ENCODE measurements at regions not wholly inside any gene's neighbourhood (a gene's known extent, or its start where the extent isn't known, plus 50 kb on each side); places are given as distances from the start of the nearest gene placed in this dataset.
"Not testable (repeated sequence)": the region's sequence is repeated elsewhere in the genome, so short reads cannot be mapped to it uniquely, and the experiment has no call there.

DNA sequence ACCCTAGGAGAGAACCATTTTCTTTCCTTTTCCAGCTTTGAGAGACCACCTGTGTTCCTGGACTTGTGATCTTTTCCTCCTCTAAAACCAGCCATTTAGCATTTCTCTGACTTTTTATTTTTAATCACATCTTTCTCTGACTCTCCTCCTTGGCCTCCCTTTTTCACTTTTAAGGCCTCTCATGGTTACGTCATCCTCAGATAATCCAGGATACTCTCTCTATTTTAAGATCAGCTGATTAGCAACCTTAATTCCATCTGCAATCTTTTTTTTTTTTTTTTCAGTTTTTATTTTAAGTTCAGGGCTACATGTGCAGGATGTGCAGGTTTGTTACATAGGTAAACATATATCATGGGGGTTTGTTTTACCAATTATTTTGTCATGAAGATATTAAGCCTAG lies 54.0 kb downstream of the RFPL4B start:
- DNase-seq (ENCODE audit: insufficient read length, low spot score) (no peak), FAIRE-seq (no peak)

DNA sequence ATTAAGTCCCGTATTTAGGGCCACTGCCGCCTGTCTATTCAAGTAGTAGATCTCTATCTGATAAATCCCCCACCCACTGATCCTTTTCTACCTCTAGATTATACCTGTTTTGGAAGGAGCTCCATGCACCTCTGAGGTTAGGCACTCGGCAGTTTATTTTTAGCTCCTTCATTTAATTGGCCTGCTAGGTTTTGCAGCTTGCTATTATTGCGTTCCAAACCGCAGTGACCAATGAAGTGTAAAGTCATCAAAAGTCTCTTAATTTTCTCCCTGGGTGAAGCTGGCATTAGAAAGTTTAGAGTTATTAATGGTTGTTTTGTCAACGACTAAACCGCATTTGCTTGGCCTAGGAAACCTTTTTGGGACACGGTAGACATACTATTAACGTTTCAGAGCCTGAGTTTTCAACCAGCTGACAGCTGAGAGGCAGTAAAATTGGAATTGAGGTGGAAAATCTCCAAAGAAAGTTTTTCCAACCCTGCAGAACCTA lies 60.0 kb downstream of the RFPL4B start:
- FAIRE-seq, result no peak

DNA sequence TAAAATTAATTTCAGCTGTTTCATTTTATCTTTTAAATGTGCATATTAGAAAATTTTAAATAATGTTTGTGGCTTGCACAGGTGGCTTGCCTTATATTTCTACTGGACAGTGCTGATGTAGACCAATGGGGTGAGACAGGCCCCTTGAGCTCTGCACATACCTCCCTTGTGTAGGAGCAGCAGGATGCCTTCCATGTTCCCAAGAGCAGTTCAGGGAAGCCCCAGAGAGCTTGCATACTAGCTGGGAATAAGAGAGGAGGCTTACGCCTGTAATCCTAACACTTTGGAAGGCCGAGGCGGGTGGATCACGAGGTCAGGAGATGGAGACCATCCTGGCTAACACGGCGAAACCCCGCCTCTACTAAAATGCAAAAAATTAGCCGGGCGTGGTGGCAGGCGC lies 61.4 kb downstream of the RFPL4B start:
- FAIRE-seq (no peak), DNase-seq (ENCODE audit: insufficient read length, low spot score) (no peak)

More for the DNA sequence above, 60.0 kb downstream of the RFPL4B start:
- no peak for DNase-seq (ENCODE audit: insufficient read length, low spot score)

DNA sequence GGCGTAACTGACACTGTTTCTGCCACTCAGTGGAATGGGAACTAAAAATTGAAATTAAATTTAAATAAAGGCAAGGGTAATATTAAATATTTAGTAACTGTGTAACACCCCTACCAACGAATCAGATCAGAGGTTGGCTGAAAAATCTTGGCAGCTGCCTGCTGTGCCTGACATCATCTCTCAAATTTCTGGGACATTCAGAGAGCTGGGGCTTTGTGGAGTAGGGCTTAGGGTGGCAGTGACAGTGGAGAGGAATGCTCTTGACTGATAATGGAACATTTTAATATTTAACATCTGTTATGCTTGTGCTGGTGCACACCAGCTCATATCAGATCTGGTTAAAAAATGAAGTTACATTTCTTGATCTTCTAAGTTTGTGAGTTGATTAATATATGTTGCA lies 62.2 kb downstream of the RFPL4B start:
- FAIRE-seq (no peak), DNase-seq (ENCODE audit: insufficient read length, low spot score) (no peak)

DNA sequence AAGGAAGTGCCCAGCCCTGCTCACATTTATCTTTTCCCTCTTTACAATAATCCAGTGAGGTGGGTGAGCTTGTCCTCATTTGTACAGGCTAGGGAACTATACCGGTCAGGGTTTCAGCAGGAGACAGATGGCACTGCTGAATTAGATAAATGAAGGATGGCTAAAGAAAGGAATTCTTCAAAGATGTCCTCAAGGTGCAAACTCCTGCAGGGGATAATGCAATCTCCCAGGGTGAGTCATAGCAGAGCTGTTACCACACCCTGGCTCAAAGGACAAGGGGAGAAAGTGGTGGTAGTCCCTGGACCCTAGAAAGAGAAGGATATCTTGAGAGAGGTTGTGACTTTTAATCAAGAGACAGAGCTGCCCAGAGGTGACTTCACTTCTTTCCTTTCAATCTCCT lies 66.7 kb downstream of the RFPL4B start:
- DNase-seq (ENCODE audit: insufficient read length, low spot score) (no peak), FAIRE-seq (no peak)

DNA sequence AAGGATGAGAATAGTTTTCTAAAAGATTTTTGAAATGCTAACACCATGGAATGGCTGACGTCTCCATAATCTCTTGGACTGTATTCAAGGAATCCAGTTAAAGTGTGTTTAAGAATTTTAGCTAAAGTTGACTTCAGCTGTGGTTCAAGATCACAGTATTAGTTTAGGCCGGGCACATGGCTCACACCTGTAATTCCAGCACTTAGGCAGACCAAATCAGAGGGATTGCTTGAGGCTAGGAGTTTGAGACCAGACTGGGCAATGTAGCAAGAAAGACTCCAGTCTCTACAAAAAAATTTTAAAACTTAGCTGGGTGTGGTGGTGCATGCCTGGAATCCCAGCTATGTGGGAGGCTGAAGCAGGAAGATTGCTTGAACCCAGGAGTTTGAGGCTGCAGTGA lies 68.2 kb downstream of the RFPL4B start:
- FAIRE-seq (no peak), DNase-seq (ENCODE audit: insufficient read length, low spot score) (no peak)

DNA sequence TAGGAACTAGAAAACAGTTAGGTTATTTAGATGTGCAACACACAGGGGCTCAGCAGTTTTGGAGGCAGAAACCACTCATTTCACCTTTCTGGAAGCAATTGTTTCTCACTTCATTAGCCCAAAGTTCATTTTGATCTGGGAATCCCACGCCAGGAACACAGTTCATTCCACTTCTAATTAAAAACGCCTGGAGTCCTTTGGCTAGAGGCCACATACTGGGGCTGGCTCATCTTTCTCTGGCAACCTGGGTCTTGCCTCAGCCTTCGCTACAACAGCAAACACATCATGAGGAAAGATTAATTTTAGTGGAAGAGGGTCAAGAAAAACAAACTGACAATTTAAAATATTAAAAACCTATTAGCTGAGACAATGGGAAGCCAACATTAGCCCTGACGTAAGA lies 69.7 kb downstream of the RFPL4B start:
- FAIRE-seq (no peak), DNase-seq (ENCODE audit: insufficient read length, low spot score) (no peak)

DNA sequence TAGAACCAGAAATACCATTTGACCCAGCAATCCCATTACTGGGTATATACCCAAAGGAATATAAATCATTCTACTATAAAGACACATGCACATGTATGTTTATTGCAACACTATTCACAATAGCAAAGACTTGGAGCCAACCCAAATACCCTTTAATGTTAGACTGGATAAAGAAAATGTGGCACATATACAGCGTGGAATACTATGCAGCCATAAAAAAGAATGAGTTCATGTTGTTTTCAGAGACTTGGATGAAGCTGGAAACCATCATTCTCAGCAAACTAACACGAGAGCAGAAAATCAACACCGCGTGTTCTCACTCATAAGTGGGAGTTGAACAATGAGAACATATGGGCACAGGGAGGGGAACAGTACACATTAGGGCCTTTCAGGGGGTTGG lies 79.9 kb downstream of the RFPL4B start:
- not testable (repeated sequence) for FAIRE-seq

DNA sequence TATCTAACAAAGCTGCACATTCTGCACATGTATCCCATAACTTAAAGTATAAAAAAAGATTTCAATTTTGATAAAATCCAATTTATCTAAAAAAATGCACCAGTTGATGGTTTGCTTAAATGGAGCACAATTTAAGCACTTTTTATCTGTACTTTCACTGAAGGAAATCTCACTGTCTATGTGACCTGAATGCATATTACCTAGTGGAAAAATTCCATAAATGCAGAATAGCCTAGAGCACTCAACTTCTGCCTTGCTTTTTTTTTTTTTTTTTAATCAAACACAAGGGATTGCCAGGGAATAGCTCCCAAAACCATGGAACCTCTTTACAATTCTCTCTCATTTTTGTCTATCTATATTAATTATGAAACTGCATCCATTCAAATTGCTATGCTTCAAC lies 80.4 kb downstream of the RFPL4B start:
- FAIRE-seq, result no peak
- DNase-seq (ENCODE audit: insufficient read length, low spot score), result no peak

More for the DNA sequence above, 79.9 kb downstream of the RFPL4B start:
- not testable (repeated sequence) for DNase-seq (ENCODE audit: insufficient read length, low spot score)

DNA sequence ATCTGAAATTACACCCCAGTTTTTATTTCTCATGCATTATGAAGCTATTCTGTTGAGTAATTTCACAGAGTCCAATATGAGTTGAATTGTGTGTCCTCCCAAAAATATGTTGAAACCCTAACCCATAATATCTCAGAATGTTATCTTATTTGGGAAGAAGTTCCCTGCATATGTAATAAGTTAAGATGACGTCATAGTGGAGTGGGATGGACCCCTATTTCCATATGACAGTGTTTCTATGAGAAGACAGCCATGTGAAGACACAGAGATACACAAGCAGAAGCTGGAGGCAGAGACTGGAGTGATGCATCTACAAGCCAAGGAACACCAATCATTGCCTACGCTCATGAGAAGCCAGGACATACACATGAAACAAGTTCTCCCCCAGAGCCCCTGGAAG lies 81.3 kb downstream of the RFPL4B start:
- FAIRE-seq (no peak), DNase-seq (ENCODE audit: insufficient read length, low spot score) (no peak)

DNA sequence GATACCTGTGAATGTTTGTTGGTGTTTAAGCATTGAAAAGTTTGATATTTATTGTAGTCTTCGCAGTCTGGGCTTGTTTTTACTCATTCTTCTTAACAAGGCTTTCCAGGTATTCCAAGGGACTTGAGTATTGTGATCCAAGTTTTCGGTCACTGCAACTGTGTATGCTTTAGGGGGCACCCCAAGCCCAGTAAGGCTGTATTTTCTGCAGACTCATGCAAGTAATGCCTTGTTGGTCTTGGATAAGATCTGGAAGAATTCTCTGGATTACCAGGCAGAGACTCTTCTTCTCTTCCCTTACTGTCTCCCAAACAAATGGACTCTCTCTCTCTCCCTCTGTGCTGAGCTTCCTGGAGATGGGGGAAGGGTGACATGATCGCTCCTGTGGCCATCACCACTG lies 82.1 kb downstream of the RFPL4B start:
- FAIRE-seq, result no peak
- DNase-seq (ENCODE audit: insufficient read length, low spot score), result no peak

DNA sequence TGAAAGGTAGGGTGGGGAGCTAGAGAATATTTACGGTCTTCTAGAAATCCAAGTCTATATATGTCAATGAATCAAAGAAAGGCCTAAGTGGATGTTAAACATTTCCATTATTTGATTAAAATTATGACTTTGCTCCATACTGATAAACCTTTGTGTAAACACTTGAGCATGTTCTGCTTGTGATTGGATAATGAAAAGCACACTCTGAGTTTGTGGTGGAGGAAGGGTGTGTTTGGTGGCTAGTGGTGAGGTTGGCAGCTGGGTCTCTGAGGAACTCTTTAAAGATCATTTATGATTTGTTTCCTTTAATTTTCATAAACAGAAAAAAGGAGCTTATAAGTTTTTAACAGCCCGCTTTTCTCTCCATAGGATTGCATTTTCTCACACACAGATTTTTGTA lies 84.7 kb downstream of the RFPL4B start:
- DNase-seq (ENCODE audit: insufficient read length, low spot score) (no peak), FAIRE-seq (no peak)

DNA sequence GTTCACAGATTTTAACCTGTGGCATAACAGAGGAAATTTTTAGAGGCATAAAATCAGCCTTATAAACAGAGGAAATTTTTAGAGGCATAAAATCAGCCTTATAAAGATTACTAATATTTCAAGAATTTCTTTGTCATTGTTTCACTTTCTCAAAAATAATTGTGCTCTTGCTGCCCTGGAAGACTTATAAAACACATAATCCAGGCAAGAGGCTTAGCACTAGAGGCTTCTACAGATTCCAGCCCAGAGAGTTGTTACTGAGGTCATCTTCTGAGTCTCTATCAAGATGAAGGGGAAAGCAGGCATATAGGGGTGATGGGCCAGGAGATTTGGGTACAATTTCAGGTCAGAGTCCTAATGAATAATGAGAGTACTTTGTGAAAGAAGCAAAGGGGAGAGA lies 85.7 kb downstream of the RFPL4B start:
- no peak for DNase-seq (ENCODE audit: insufficient read length, low spot score)
- FAIRE-seq, result no peak

DNA sequence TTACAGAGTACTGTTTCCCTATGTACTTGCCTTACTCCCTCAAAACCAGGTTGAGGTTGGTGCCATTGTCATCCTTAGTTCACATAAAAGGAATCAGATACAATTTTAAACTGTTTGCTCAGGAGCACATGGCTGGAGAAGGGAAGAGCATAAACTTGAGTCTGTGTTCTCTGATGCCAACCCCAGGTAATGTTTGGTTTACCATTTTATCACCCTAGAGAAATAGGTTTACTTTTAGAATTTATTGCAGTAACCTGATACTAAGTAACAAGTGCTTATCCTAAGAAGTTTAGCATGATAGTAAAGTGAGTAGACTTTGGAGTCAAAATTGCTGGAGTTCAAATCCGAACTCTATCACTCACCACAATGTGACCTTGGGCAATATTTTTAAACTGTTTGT lies 86.3 kb downstream of the RFPL4B start:
- FAIRE-seq, result no peak
- DNase-seq (ENCODE audit: insufficient read length, low spot score), result no peak

DNA sequence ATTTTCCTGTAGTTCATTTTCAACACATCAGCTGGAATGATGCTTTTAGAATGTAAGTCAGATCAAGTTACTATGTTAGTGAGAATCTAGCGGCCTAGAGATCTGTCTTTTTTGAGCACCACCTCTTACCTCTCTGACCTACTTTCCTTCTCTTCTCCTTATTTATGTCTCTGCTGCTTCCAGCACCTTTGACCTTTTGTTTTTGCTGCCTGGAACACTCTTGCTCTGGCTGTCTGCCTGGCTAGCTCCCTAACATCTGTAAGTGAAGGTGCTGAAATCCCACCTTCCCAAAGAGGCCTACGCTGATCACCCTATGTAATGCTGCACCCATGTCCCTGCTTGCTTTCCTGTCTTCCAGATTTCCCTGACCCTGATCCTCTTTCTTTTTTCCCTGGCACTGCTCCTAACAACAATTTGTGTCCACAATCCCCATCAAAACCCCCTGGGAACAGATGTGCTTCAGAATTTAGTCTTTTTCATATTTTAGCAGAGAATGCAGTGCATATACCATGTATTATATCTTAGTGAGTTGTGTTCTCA lies 87.8 kb downstream of the RFPL4B start:
- DNase-seq (ENCODE audit: insufficient read length, low spot score), result no peak
- no peak for FAIRE-seq

DNA sequence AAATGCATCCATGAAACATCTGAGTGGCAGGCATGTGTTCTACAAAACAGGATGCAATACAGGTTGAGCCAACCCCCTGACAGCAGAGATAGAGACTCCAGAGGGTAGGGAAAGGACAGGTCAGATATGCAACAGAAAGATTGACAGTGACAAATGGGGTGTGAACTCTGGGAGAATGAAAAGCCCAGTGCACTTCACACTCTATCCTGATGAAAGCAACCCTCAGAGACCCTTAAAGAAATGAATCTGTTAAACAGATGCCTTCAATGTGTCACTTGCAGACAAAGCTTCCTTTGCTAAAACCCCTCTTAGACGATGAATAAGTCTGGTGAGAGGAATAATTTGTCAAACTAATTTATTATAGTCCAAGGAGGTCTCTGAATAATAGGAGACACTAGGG lies 89.9 kb downstream of the RFPL4B start:
- FAIRE-seq, result no peak
- DNase-seq (ENCODE audit: insufficient read length, low spot score), result no peak

DNA sequence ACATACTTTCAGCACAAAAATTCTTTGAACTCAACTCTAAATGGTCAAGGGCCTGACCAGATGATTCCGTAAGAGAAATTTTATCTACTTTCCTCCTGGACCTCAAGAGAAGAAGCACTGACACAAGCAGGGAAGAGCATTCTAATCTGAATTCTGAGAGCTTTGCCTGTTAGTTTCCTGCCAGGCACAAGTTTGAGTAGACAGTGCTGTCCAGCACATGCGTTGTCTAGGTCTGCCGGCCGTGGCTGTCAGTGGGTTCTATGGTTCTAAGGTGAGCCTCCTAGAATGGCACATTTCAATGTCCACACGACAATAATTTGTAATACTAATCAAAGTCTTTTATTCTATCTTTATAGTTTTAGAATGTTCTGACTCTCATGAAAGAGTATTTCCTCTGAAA lies 91.9 kb downstream of the RFPL4B start:
- DNase-seq (ENCODE audit: insufficient read length, low spot score), result no peak
- FAIRE-seq, result no peak

DNA sequence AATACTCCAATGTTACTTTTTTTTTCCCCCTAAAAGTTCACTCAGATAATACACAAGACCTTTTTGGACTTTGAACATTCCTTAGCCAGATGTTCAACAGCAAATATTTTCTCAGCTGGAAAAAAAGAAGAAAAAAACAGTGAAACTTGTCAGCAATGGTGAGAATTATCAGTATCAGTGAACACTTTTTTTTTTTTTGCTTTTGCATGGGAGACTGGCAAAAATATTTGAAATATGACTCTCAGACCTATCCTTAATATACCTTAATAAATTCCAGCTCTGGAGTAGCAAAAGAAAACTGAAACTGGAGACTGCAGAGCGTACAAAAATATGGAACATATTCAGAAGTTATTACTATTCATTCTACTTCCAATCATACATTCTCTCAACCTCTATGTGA lies 92.3 kb downstream of the RFPL4B start:
- DNase-seq (ENCODE audit: insufficient read length, low spot score) (no peak), FAIRE-seq (no peak)

DNA sequence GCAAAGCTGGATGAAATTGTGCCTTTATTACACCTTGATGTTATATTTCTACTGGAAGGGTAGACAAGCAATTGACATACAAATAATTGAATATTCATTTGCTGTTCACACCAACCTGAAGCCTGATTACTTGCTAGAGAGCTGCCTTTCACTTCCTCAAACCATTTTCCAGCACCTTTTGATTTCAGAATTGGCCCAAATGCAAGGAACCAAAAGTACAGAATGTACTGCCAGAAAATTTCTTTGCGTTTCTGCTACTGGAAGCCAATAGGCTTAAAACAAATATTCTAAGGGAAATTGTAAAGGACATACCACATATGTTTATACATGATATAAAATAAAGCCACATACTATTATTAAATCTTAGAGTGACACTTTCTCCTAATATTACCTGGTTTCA lies 94.5 kb downstream of the RFPL4B start:
- FAIRE-seq, result no peak

DNA sequence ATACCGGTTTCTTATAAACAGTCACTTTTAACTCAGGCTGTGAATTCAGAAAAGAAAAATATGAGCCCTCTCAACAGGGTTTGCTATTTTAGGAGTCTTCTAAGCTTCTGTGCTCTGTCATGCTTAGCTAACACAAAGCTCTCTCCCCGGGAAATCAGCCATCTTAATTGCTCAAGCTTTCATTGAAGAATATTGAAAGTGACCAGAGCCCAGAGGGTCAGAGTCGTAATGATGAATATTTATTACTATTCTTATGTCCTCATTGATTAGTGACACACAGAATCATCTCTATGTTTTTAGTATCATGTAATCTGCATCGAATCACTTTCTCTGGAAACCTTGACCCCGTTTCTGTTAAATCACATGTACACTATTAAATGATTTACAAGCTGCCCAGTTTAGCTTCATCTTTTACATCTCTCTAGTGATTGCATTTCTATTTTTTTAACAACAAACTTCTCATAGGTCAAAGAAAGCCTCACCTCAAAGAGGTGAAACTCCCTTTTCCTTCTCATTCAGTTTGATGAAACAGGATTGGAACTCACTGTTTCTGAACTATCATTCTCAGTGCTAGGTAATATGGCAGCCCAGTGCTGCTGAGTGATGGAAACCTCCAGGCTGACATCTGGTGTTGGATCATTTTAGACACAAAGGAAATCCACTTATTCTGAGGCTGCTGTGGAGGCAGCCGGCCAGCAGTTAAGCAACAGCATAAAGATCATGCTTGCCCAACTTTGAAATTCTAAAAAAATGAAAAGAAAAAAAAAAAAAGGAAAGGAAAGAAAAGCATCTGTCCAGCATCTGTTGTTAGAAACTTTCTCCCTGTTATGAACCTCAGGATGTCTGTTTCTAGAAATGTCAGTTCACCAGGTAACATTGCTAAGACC lies 96.3 kb downstream of the RFPL4B start:
- FAIRE-seq, result no peak
- DNase-seq (ENCODE audit: insufficient read length, low spot score), result no peak

More for the DNA sequence above, 94.5 kb downstream of the RFPL4B start:
- DNase-seq (ENCODE audit: insufficient read length, low spot score), result no peak

DNA sequence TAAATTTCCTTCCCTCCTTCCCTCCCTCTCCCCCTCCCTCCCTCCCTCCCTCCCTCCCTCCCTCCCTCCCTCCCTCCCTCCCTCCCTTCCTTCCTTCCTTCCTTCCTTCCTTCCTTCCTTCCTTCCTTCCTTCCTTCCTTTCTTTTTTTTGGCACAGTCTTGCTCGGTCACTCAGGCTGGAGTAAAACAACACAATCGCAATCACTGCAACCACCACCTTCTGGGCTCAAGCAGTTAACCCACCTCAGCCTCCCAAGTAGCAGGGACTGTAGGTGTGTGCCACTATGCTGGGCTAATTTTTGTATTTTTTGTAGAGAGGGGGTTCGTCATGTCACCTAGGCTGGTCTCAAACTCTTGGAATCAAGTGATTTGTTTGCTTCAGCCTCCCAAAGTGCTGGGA lies 101.7 kb downstream of the RFPL4B start:
- DNase-seq (ENCODE audit: insufficient read length, low spot score); FAIRE-seq: not testable (repeated sequence)

DNA sequence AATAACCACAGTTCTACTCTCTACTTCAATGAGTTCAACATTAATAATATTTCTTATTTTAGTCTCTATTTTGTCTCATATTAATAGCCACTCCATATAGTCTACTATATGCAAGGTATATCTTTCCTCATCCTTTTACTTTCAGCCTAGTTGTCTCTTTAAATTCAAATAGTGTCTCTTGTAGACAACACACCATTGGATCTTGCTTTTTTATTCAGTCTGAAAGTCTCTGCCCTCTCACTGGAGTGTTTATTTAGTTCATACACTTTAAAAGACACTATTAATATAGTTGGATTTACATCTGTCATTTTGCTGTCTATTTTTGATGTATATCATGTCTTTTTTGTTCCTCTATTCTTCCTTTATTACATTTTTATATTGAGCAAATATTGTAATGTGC lies 103.5 kb downstream of the RFPL4B start:
- no peak for FAIRE-seq
- no peak for DNase-seq (ENCODE audit: insufficient read length, low spot score)

Measured in GM19239 (cell line).